Posterior cingulate gyrus (tissue), 11 donors: ENCODE measurements at regions not wholly inside any gene's neighbourhood (a gene's known extent, or its start where the extent isn't known, plus 50 kb on each side); places are given as distances from the start of the nearest gene placed in this dataset.

ENCODE experiments used
- DNase-seq, 10 donors: peaks; one replicate each; pipeline versions ENCODE4 v3.0.0 to v3.0.0-alpha.2; 2020 to 2021; ENCODE audit warnings: mixed read lengths in 3 of 10
- intact Hi-C: fragments of 100-400 bp; cut with DNase I; formaldehyde crosslinking; loops from one replicate; pipeline ENCODE4 v1.15.1; 2023

DNA sequence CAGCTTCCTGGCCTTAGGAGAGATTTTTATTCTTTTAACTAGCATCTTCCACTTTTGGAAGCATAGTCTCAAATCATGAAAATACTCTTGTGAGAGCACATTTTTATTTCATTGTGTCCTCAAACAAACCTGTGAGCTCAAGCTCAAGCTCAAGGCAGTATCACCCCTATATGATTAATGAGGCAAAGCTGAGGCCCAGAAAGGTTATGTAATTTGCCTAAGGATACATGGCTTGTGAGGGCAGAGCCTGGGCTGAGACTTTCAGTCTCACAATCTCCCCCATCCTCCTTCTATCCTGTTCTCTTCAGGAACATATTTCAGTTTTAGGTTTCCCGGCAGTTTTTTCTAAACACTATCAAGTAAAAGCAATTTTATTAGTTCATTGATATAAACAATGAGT, 359.5 kb downstream of the PTEN start:
- intact Hi-C loops: no loop called here
- no peak for DNase-seq
